ENCODE measurements at regions not wholly inside any gene's neighbourhood (a gene's known extent, or its start where the extent isn't known, plus 50 kb on each side); places are given as distances from the start of the nearest gene placed in this dataset.

DNA sequence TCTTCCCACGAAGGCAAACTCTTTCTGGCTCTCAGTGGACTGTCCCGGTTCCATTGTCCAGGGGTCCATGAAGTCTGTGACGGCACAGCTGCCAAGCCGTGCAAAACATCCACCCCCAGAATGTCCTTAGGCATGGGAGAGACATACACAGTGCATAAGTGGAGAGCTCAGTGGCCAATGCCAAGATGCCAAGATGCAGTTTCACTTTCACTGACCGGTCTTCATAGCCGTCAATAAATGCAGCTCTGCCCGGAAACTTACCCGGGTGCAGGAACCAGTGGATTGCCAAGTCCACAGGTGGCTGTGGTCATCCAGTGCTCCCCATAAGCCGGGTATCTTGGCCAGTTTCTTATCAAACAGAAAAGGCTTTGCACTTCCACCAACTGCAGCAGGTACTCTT, 162.3 kb downstream of the PTCSC3 start:
- no peak for TF ChIP-seq CTCF (IDR thresholded peaks at IDR 0.05; ENCODE audit: borderline replicate concordance)
- Histone ChIP-seq H3K4me3 (no peak overlapping the region), H3K27ac (replicated peaks) (no peak overlapping the region), H3K27me3 (ENCODE audit: low read depth) (peaks cover 29% of the 10 kb centered on the region), H3K9me3 (replicated peaks) (no peaks in the 10 kb centered on the region), H3K4me1 (no peaks in the 10 kb centered on the region), H3K36me3 (no peaks in the 10 kb centered on the region)
- intact Hi-C loops (cut with micrococcal nuclease): no loop called here
- DNase-seq: no peak

- no peak for TF ChIP-seq CTCF (IDR thresholded peaks at IDR 0.05; ENCODE audit: borderline replicate concordance)
- no peak for DNase-seq
- H3K9me3 ChIP-seq (replicated peaks): no peaks in the 10 kb centered on the region
- no peaks in the 10 kb centered on the region for H3K36me3 ChIP-seq
- H3K4me3 ChIP-seq: no peak overlapping the region
- intact Hi-C loops (cut with micrococcal nuclease): no loop called here
- H3K27ac ChIP-seq (replicated peaks): no peak overlapping the region
- peaks cover 29% of the 10 kb centered on the region for H3K27me3 ChIP-seq (ENCODE audit: low read depth)
- H3K4me1 ChIP-seq: no peaks in the 10 kb centered on the region
These were observed 163.0 kb downstream of the PTCSC3 start for GRCh38 chr14:36013483-36013882.

GRCh38 chr14:36012621-36013020, 163.9 kb downstream of the PTCSC3 start:
- H3K36me3 ChIP-seq: no peaks in the 10 kb centered on the region
- no peak overlapping the region for H3K27ac ChIP-seq (replicated peaks)
- intact Hi-C loops (cut with micrococcal nuclease): no loop called here
- no peak for TF ChIP-seq CTCF (IDR thresholded peaks at IDR 0.05; ENCODE audit: borderline replicate concordance)
- no peaks in the 10 kb centered on the region for H3K4me1 ChIP-seq
- H3K9me3 ChIP-seq (replicated peaks): no peaks in the 10 kb centered on the region
- peaks cover 29% of the 10 kb centered on the region for H3K27me3 ChIP-seq (ENCODE audit: low read depth)
- no peak overlapping the region for H3K4me3 ChIP-seq
- DNase-seq: no peak

DNA sequence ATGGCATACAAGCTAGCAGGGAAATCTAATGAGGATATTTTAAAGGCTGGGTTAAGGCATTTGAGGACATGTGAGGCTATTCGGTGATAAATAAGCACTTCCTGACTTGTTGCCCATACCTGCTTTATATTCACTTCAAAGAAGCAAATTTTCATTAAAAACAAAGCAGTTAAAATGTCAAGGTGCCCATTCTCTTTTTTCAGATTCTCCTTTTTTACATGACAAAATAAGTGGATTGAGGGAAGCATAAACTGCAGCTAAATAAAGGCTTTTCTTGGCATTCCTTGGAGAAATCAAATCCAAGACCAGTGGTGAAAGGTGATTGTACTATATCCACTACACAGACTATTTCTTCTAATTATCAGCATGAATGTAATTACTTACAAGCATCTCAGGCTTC, 166.9 kb downstream of the PTCSC3 start:
- DNase-seq: no peak

DNA sequence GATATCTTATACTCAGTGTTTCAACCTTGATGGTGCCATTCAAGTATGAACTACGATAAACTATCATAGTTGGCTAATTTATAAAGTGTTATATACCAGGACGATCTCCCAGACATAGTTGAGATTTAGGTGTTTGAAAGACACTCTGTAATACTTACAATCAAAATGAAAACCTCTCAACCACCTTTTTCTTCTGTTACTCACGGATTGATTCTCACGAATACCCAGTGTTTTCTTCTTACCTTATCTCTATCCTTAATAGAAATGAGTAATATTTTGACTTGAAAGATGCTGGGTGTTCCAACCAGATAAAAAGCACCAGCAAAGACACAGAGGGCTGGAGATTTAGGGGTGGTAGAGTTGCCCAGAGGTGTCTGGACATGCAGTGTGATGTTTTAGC, 169.9 kb downstream of the PTCSC3 start:
- Histone ChIP-seq H3K36me3 (no peaks in the 10 kb centered on the region), H3K4me1 (no peaks in the 10 kb centered on the region), H3K4me3 (no peak overlapping the region), H3K27me3 (ENCODE audit: low read depth) (peaks cover 9% of the 10 kb centered on the region), H3K9me3 (replicated peaks) (no peaks in the 10 kb centered on the region), H3K27ac (replicated peaks) (no peak overlapping the region)
- intact Hi-C loops (cut with micrococcal nuclease): no loop called here
- no peak for DNase-seq
- no peak for TF ChIP-seq CTCF (IDR thresholded peaks at IDR 0.05; ENCODE audit: borderline replicate concordance)

More for the DNA sequence above, 166.9 kb downstream of the PTCSC3 start:
- intact Hi-C loops (cut with micrococcal nuclease): no loop called here
- Histone ChIP-seq H3K4me1 (no peaks in the 10 kb centered on the region), H3K4me3 (no peak overlapping the region), H3K27me3 (ENCODE audit: low read depth) (peaks cover 32% of the 10 kb centered on the region), H3K27ac (replicated peaks) (no peak overlapping the region), H3K36me3 (no peaks in the 10 kb centered on the region), H3K9me3 (replicated peaks) (no peaks in the 10 kb centered on the region)
- no peak for TF ChIP-seq CTCF (IDR thresholded peaks at IDR 0.05; ENCODE audit: borderline replicate concordance)

- Histone ChIP-seq H3K9me3 (replicated peaks) (no peaks in the 10 kb centered on the region), H3K36me3 (no peaks in the 10 kb centered on the region), H3K4me3 (no peak overlapping the region), H3K4me1 (no peaks in the 10 kb centered on the region), H3K27ac (replicated peaks) (no peak overlapping the region), H3K27me3 (ENCODE audit: low read depth) (peaks cover 9% of the 10 kb centered on the region)
- intact Hi-C loops (cut with micrococcal nuclease): no loop called here
- TF ChIP-seq CTCF (IDR thresholded peaks at IDR 0.05; ENCODE audit: borderline replicate concordance): no peak
- no peak for DNase-seq
These were observed 170.9 kb downstream of the PTCSC3 start for GRCh38 chr14:36005670-36006069.

All from left ventricle myocardium inferior (tissue), 1 donor.